ENCODE measurements at regions not wholly inside any gene's neighbourhood (a gene's known extent, or its start where the extent isn't known, plus 50 kb on each side); places are given as distances from the start of the nearest gene placed in this dataset.

GRCh38 chr11:112878033-112878601, 83.1 kb upstream of the NCAM1 start:
- H4K20me1 ChIP-seq (ENCODE audit: insufficient read depth): no peaks in the 10 kb centered on the region
- no peaks in the 10 kb centered on the region for H3K36me3 ChIP-seq (ENCODE audit: control insufficient read depth in 1 of 2, insufficient read depth in 2 of 2, low read length in 2 of 2)
- DNase-seq (ENCODE audit: low read depth, low spot score) (no peak), ATAC-seq (no peak)
- BruUV-seq (replicated peaks): no TSS peak
- no peaks in the 10 kb centered on the region for H3K9me3 ChIP-seq (ENCODE audit: control insufficient read depth in 1 of 2, insufficient read depth in 1 of 2, low read depth in 1 of 2, low read length in 2 of 2)
- H3K9me2 ChIP-seq (ENCODE audit: insufficient read depth): no peaks in the 10 kb centered on the region
- H3K4me2 ChIP-seq (ENCODE audit: low read length): no peak overlapping the region
- H3K4me3 ChIP-seq (replicated peaks in 1 of 2; ENCODE audit: low read depth in 1 of 2, low read length in 2 of 2): no peak overlapping the region
- no peak overlapping the region for H3K9ac ChIP-seq (ENCODE audit: low read length)
- ChIA-PET POLR2A (no interaction called here), CTCF (no interaction called here), RAD21 (ENCODE audit: low non-redundant PET in 1 of 2, low total read pairs in 2 of 2, uncharacterized antibody in 2 of 2, unreplicated experiment in 2 of 2) (no interaction called here)
- intact Hi-C loops (cut with micrococcal nuclease): no loop called here
- peaks cover 15% of the 10 kb centered on the region for H3K27me3 ChIP-seq (ENCODE audit: insufficient read depth, low read length)
- no peaks in the 10 kb centered on the region for H3K79me2 ChIP-seq (ENCODE audit: insufficient read depth, low read length)
- TF ChIP-seq EGR1 (IDR thresholded peaks at IDR 0.05; ENCODE audit: low read depth): no peak
- TF ChIP-seq SP1 (IDR thresholded peaks at IDR 0.05; ENCODE audit: low read depth): no peak
- no peak for TF ChIP-seq ZBTB33 (IDR thresholded peaks at IDR 0.05; ENCODE audit: extremely low read depth, insufficient replicate concordance, low read length)
- TF ChIP-seq REST (IDR thresholded peaks at IDR 0.05; ENCODE audit: low read depth): no peak
- no peak for TF ChIP-seq SRF (IDR thresholded peaks at IDR 0.05; ENCODE audit: low read depth)
- no peak for TF ChIP-seq CEBPB (IDR thresholded peaks at IDR 0.05; ENCODE audit: low read depth)
- TF ChIP-seq ELF1 (IDR thresholded peaks at IDR 0.05; ENCODE audit: borderline replicate concordance, low read depth): no peak
- no peak for TF ChIP-seq CTCF (IDR thresholded peaks at IDR 0.05 in 2 of 3, conservative IDR thresholded peaks at IDR 0.05 in 1 of 3; ENCODE audit: borderline replicate concordance in 1 of 3, insufficient read depth in 1 of 3, low read depth in 2 of 3, low read length in 2 of 3)
- no peak for TF ChIP-seq ATF3 (IDR thresholded peaks at IDR 0.05)
- TF ChIP-seq JUND (IDR thresholded peaks at IDR 0.05): no peak
- no peak for TF ChIP-seq FOSL1 (IDR thresholded peaks at IDR 0.05; ENCODE audit: low read depth)
- TF ChIP-seq RAD21 (IDR thresholded peaks at IDR 0.05; ENCODE audit: low read depth): no peak
- no peak for TF ChIP-seq MAX (IDR thresholded peaks at IDR 0.05)
- TF ChIP-seq ZNF274 (IDR thresholded peaks at IDR 0.05; ENCODE audit: low read depth, low read length): no peak
- H3K27ac ChIP-seq (ENCODE audit: low read depth, low read length): no peak overlapping the region
- H3K4me1 ChIP-seq (ENCODE audit: control insufficient read depth in 1 of 2, insufficient read depth in 2 of 2, low read length in 2 of 2): no peaks in the 10 kb centered on the region
- H2AFZ ChIP-seq (ENCODE audit: low read depth, low read length, poor library complexity, severe bottlenecking): no peak overlapping the region

Data from HCT116 (cell line).